ENCODE measurements at regions not wholly inside any gene's neighbourhood (a gene's known extent, or its start where the extent isn't known, plus 50 kb on each side); places are given as distances from the start of the nearest gene placed in this dataset.

GRCh38 chr11:98561877-98562395, 458.8 kb upstream of the CNTN5 start:
- no peak for ATAC-seq
- no peak overlapping the region for H3K4me3 Mint-ChIP-seq
- peaks cover 21% of the 10 kb centered on the region for H3K9me3 Mint-ChIP-seq
- DNase-seq (ENCODE audit: low spot score in 2 of 2): no peak
- no peak overlapping the region for H3K27ac Mint-ChIP-seq
- no peaks in the 10 kb centered on the region for H3K36me3 Mint-ChIP-seq
- H3K4me1 Mint-ChIP-seq: no peaks in the 10 kb centered on the region

GRCh38 chr11:98564233-98564632, 456.5 kb upstream of the CNTN5 start:
- Mint-ChIP-seq H3K4me3 (no peak overlapping the region), H3K36me3 (no peaks in the 10 kb centered on the region), H3K4me1 (no peaks in the 10 kb centered on the region), H3K9me3 (peaks cover 15% of the 10 kb centered on the region), H3K27ac (no peak overlapping the region)
- ATAC-seq (no peak), DNase-seq (ENCODE audit: low spot score in 2 of 2) (no peak)

- Mint-ChIP-seq H3K4me1 (no peaks in the 10 kb centered on the region), H3K36me3 (no peaks in the 10 kb centered on the region), H3K9me3 (peaks cover 13% of the 10 kb centered on the region), H3K27ac (no peak overlapping the region), H3K4me3 (no peak overlapping the region)
- ATAC-seq (no peak), DNase-seq (ENCODE audit: low spot score in 2 of 2) (no peak)
Measured at GRCh38 chr11:98564881-98565280, 455.9 kb upstream of the CNTN5 start.

GRCh38 chr11:98565311-98565710, 455.4 kb upstream of the CNTN5 start:
- Mint-ChIP-seq H3K4me1 (no peaks in the 10 kb centered on the region), H3K27ac (no peak overlapping the region), H3K9me3 (peaks cover 16% of the 10 kb centered on the region), H3K4me3 (no peak overlapping the region), H3K36me3 (no peaks in the 10 kb centered on the region)
- no peak for ATAC-seq
- DNase-seq (ENCODE audit: low spot score in 2 of 2): no peak

- Mint-ChIP-seq H3K27ac (no peak overlapping the region), H3K36me3 (no peaks in the 10 kb centered on the region), H3K4me1 (no peaks in the 10 kb centered on the region), H3K9me3 (peaks cover 17% of the 10 kb centered on the region), H3K4me3 (no peak overlapping the region)
- no peak for DNase-seq (ENCODE audit: low spot score in 2 of 2)
- ATAC-seq: no peak
Measured at GRCh38 chr11:98566978-98567377, 453.8 kb upstream of the CNTN5 start.

- ATAC-seq: no peak
- Mint-ChIP-seq H3K27ac (no peak overlapping the region), H3K36me3 (no peaks in the 10 kb centered on the region), H3K9me3 (peaks cover 18% of the 10 kb centered on the region), H3K4me3 (no peak overlapping the region), H3K4me1 (no peaks in the 10 kb centered on the region)
- DNase-seq (ENCODE audit: low spot score in 2 of 2): no peak
Measured at GRCh38 chr11:98568013-98568412, 452.7 kb upstream of the CNTN5 start.

- Mint-ChIP-seq H3K4me1 (no peaks in the 10 kb centered on the region), H3K9me3 (peaks cover 20% of the 10 kb centered on the region), H3K36me3 (no peaks in the 10 kb centered on the region), H3K27ac (no peak overlapping the region), H3K4me3 (no peak overlapping the region)
- DNase-seq (ENCODE audit: low spot score in 2 of 2) (no peak), ATAC-seq (no peak)
Measured at GRCh38 chr11:98572941-98573340, 447.8 kb upstream of the CNTN5 start.

GRCh38 chr11:98587884-98588283, 432.9 kb upstream of the CNTN5 start:
- DNase-seq (ENCODE audit: low spot score in 2 of 2): no peak
- Mint-ChIP-seq H3K4me1 (no peaks in the 10 kb centered on the region), H3K4me3 (no peak overlapping the region), H3K27ac (no peak overlapping the region), H3K36me3 (no peaks in the 10 kb centered on the region), H3K9me3 (peaks cover 10% of the 10 kb centered on the region)
- no peak for ATAC-seq

- no peak overlapping the region for H3K27ac Mint-ChIP-seq
- ATAC-seq (no peak), DNase-seq (ENCODE audit: low spot score in 2 of 2) (no peak)
- H3K4me3 Mint-ChIP-seq: no peak overlapping the region
- no peaks in the 10 kb centered on the region for H3K36me3 Mint-ChIP-seq
- peaks cover 14% of the 10 kb centered on the region for H3K9me3 Mint-ChIP-seq
- H3K4me1 Mint-ChIP-seq: no peaks in the 10 kb centered on the region
Measured at GRCh38 chr11:98589967-98590366, 430.8 kb upstream of the CNTN5 start.

- no peak overlapping the region for H3K4me3 Mint-ChIP-seq
- no peaks in the 10 kb centered on the region for H3K4me1 Mint-ChIP-seq
- H3K27ac Mint-ChIP-seq: no peak overlapping the region
- no peak for ATAC-seq
- H3K36me3 Mint-ChIP-seq: no peaks in the 10 kb centered on the region
- no peak for DNase-seq (ENCODE audit: low spot score in 2 of 2)
- H3K9me3 Mint-ChIP-seq: peaks cover 24% of the 10 kb centered on the region
Measured at GRCh38 chr11:98600103-98600502, 420.6 kb upstream of the CNTN5 start.

- ATAC-seq (no peak), DNase-seq (ENCODE audit: low spot score in 2 of 2) (no peak)
- H3K4me1 Mint-ChIP-seq: no peaks in the 10 kb centered on the region
- no peak overlapping the region for H3K4me3 Mint-ChIP-seq
- peaks cover 25% of the 10 kb centered on the region for H3K9me3 Mint-ChIP-seq
- H3K36me3 Mint-ChIP-seq: no peaks in the 10 kb centered on the region
- H3K27ac Mint-ChIP-seq: no peak overlapping the region
Measured at GRCh38 chr11:98600786-98601773, 419.7 kb upstream of the CNTN5 start.

GRCh38 chr11:98616098-98616655, 404.6 kb upstream of the CNTN5 start:
- Mint-ChIP-seq H3K9me3 (peaks cover 16% of the 10 kb centered on the region), H3K4me1 (no peaks in the 10 kb centered on the region), H3K36me3 (no peaks in the 10 kb centered on the region), H3K27ac (no peak overlapping the region), H3K4me3 (no peak overlapping the region)
- DNase-seq (ENCODE audit: low spot score in 2 of 2) (no peak), ATAC-seq (no peak)

- ATAC-seq: no peak
- no peak for DNase-seq (ENCODE audit: low spot score in 2 of 2)
- H3K9me3 Mint-ChIP-seq: peaks cover 20% of the 10 kb centered on the region
- no peak overlapping the region for H3K4me3 Mint-ChIP-seq
- no peaks in the 10 kb centered on the region for H3K36me3 Mint-ChIP-seq
- no peaks in the 10 kb centered on the region for H3K4me1 Mint-ChIP-seq
- H3K27ac Mint-ChIP-seq: no peak overlapping the region
Measured at GRCh38 chr11:98621767-98622166, 399.0 kb upstream of the CNTN5 start.

- Mint-ChIP-seq H3K36me3 (no peaks in the 10 kb centered on the region), H3K9me3 (peaks cover 11% of the 10 kb centered on the region), H3K27ac (no peak overlapping the region), H3K4me1 (no peaks in the 10 kb centered on the region), H3K4me3 (no peak overlapping the region)
- ATAC-seq (no peak), DNase-seq (ENCODE audit: low spot score in 2 of 2) (no peak)
Measured at GRCh38 chr11:98625526-98625925, 395.2 kb upstream of the CNTN5 start.

- H3K4me1 Mint-ChIP-seq: no peaks in the 10 kb centered on the region
- DNase-seq (ENCODE audit: low spot score in 2 of 2) (no peak), ATAC-seq (no peak)
- no peak overlapping the region for H3K4me3 Mint-ChIP-seq
- H3K27ac Mint-ChIP-seq: no peak overlapping the region
- H3K36me3 Mint-ChIP-seq: no peaks in the 10 kb centered on the region
- H3K9me3 Mint-ChIP-seq: peaks cover 3% of the 10 kb centered on the region
Measured at GRCh38 chr11:98630736-98631135, 390.0 kb upstream of the CNTN5 start.

- Mint-ChIP-seq H3K27ac (no peak overlapping the region), H3K4me1 (no peaks in the 10 kb centered on the region), H3K4me3 (no peak overlapping the region), H3K9me3 (peaks cover 14% of the 10 kb centered on the region), H3K36me3 (no peaks in the 10 kb centered on the region)
- no peak for DNase-seq (ENCODE audit: low spot score in 2 of 2)
- no peak for ATAC-seq
Measured at GRCh38 chr11:98657711-98658110, 363.0 kb upstream of the CNTN5 start.

Data from stimulated activated effector memory CD8-positive, alpha-beta T cell treated with anti-CD3 and anti-CD28 coated beads, Interleukin-12 subunit alpha, Interleukin-12 subunit beta, amount 100 ng/mL, for 72 hours (primary cell).